GM23338 (cell line): ENCODE measurements at regions not wholly inside any gene's neighbourhood (a gene's known extent, or its start where the extent isn't known, plus 50 kb on each side); places are given as distances from the start of the nearest gene placed in this dataset.

ENCODE experiments used
- CTCF ChIP-seq, 2 experiments: fragments of 200-600 bp in 1 of 2; sonication (generic) in 1 of 2; conservative IDR thresholded peaks; 2 replicates each; pipeline versions ENCODE4 v1.5.1 to v1.6.1; 2016 to 2017; ENCODE audit warnings: antibody characterized with exemption in 2 of 2, low read depth in 2 of 2, mild to moderate bottlenecking in 2 of 2, moderate library complexity in 1 of 2
- EZH2 ChIP-seq: fragments of 200-600 bp; sonication (generic); IDR thresholded peaks from one replicate; pipeline ENCODE4 v1.8.0; 2017; ENCODE audit warnings: antibody characterized with exemption, mild to moderate bottlenecking, low read depth; ENCODE audit not compliant: unreplicated experiment
- POLR2AphosphoS5 ChIP-seq: IDR thresholded peaks from 2 replicates; pipeline ENCODE4 v1.6.1; 2016; ENCODE audit warnings: antibody characterized with exemption, low read depth
- REST ChIP-seq: IDR thresholded peaks from one replicate; pipeline ENCODE4 v1.6.1; 2018; ENCODE audit warnings: antibody characterized with exemption; ENCODE audit not compliant: unreplicated experiment

- no peak for TF ChIP-seq CTCF (conservative IDR thresholded peaks at IDR 0.05; ENCODE audit: low read depth in 2 of 2)
- no peak for TF ChIP-seq POLR2AphosphoS5
- TF ChIP-seq REST = no peak
- no peak for TF ChIP-seq EZH2
These were observed 1000.0 kb upstream of the CELF2 start for GRCh38 chr10:10017716-10018115.
